MM.1S (cell line): ENCODE measurements at regions not wholly inside any gene's neighbourhood (a gene's known extent, or its start where the extent isn't known, plus 50 kb on each side); places are given as distances from the start of the nearest gene placed in this dataset.

Source experiments
- EZH2 ChIP-seq: fragments of 300-600 bp; sonication (generic); optimal IDR thresholded peaks from 2 replicates; pipeline ENCODE3; 2017; ENCODE audit warnings: low read depth, mild to moderate bottlenecking, antibody characterized with exemption, low read length, mixed read lengths
- EZH2phosphoT487 ChIP-seq: fragments of 300-600 bp; sonication (generic); IDR thresholded peaks from 2 replicates; pipeline ENCODE4 v1.6.1; 2018; ENCODE audit warnings: antibody characterized with exemption, low read length
- TF ChIP-seq, protein P1 (sequence below): fragments of 300-600 bp; sonication (generic); IDR thresholded peaks from 2 replicates; pipeline ENCODE4 v1.5.1; 2016; ENCODE audit warnings: antibody characterized with exemption, low read length, mixed read lengths

DNA sequence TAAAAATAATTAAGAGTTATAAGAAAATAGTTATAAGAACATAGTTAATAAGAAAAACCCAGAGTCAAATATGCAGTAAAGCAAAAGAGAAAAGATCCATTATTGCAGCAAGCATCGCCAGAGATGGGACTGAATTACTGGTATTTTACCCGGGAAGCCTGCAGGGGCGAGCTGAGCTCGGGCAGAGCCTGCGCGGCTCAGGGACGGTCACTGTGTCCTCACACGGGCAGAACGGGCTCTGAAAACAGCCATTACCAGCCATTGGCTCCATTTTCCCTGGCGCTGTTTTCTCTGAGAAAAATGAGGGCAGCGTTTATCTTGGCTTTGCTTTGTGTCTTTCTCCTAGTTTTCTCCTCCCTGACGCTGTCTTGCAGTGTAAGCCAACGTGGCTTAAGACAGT, 95.3 kb upstream of the ALKAL2 start:
- TF ChIP-seq, protein P1, sequence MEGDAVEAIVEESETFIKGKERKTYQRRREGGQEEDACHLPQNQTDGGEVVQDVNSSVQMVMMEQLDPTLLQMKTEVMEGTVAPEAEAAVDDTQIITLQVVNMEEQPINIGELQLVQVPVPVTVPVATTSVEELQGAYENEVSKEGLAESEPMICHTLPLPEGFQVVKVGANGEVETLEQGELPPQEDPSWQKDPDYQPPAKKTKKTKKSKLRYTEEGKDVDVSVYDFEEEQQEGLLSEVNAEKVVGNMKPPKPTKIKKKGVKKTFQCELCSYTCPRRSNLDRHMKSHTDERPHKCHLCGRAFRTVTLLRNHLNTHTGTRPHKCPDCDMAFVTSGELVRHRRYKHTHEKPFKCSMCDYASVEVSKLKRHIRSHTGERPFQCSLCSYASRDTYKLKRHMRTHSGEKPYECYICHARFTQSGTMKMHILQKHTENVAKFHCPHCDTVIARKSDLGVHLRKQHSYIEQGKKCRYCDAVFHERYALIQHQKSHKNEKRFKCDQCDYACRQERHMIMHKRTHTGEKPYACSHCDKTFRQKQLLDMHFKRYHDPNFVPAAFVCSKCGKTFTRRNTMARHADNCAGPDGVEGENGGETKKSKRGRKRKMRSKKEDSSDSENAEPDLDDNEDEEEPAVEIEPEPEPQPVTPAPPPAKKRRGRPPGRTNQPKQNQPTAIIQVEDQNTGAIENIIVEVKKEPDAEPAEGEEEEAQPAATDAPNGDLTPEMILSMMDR, result no peak
- TF ChIP-seq EZH2 (no peak), EZH2phosphoT487 (no peak)
